Natural killer cell treated with Interleukin-12 subunit alpha and Interleukin-12 subunit beta and Interleukin-15 and Interleukin-18, amount 100 ng/mL, for 72 hours (primary cell): ENCODE measurements at regions not wholly inside any gene's neighbourhood (a gene's known extent, or its start where the extent isn't known, plus 50 kb on each side); places are given as distances from the start of the nearest gene placed in this dataset.
A peak's percentile ranks its signal among the peaks of the same experiment; 100 is the strongest.
"Not testable (repeated sequence)": the region's sequence is repeated elsewhere in the genome, so short reads cannot be mapped to it uniquely, and the experiment has no call there.

Source experiments
- ATAC-seq, 2 donors: fragments of 150-1000 bp; cut with Tn5 transposase in 1 of 2; sonication (Bioruptor Pico), chemical (Tn5 transposase) in 1 of 2; 2 replicates each; pipeline ENCODE4 v1.10.0; 2021
- DNase-seq: peaks from one replicate; pipeline ENCODE4 v3.0.0; 2022; ENCODE audit warnings: low spot score
- H3K27ac Mint-ChIP-seq, 2 donors: 1 replicate in 1 of 2; 2 replicates in 1 of 2; pipeline ENCODE4 v1.8.0; 2022; ENCODE audit warnings: mixed read lengths in 2 of 2, mild to moderate bottlenecking in 1 of 2, moderate library complexity in 1 of 2
- H3K27me3 Mint-ChIP-seq, 2 donors: 1 replicate in 1 of 2; 2 replicates in 1 of 2; pipeline ENCODE4 v1.8.0; 2022; ENCODE audit warnings: mixed read lengths in 2 of 2
- H3K36me3 Mint-ChIP-seq: one replicate; pipeline ENCODE4 v1.8.0; 2022; ENCODE audit warnings: mixed read lengths
- H3K4me1 Mint-ChIP-seq, 2 donors: 1 replicate in 1 of 2; 2 replicates in 1 of 2; pipeline ENCODE4 v1.8.0; 2022; ENCODE audit warnings: low read depth in 2 of 2, mixed read lengths in 2 of 2, mild to moderate bottlenecking in 1 of 2
- H3K4me3 Mint-ChIP-seq: one replicate; pipeline ENCODE4 v1.8.0; 2022; ENCODE audit warnings: mixed read lengths
- H3K9me3 Mint-ChIP-seq: 2 replicates; pipeline ENCODE4 v1.8.0; 2022; ENCODE audit warnings: mixed read lengths

GRCh38 chr22:27108425-27109114 lies 451.2 kb downstream of the MIAT start:
- Mint-ChIP-seq H3K36me3 (no peaks in the 10 kb centered on the region), H3K27ac (no peak overlapping the region), H3K4me1 (peaks cover 8% of the 10 kb centered on the region in 2 donors), H3K9me3 (no peaks in the 10 kb centered on the region), H3K27me3 (peaks cover 21 to 23% of the 10 kb centered on the region in 2 donors), H3K4me3 (no peak overlapping the region)
- no peak for DNase-seq
- ATAC-seq = no peak

DNA sequence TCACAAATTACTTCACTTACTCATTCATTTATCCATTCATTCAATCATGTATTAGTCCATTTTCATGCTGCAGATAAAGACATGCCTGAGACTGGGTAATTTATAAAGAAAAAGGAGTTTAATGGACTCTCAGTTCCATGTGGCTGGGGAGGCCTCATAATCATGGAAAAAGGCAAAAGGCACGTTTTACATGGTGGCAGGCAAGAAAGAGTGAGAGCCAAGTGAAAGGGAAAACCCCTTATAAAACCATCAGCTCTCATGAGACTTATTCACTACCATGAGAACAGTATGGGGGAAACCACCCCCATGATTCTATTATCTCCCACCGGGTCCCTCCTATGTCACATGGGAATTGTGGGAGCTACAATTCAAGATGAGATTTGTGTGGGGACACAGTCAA lies 452.0 kb downstream of the MIAT start:
- not testable (repeated sequence) for H3K4me1 Mint-ChIP-seq, DNase-seq, H3K27ac Mint-ChIP-seq, ATAC-seq, H3K36me3 Mint-ChIP-seq, H3K4me3 Mint-ChIP-seq, H3K9me3 Mint-ChIP-seq
- H3K27me3 Mint-ChIP-seq = peaks cover 22 to 26% of the 10 kb centered on the region in 2 donors

DNA sequence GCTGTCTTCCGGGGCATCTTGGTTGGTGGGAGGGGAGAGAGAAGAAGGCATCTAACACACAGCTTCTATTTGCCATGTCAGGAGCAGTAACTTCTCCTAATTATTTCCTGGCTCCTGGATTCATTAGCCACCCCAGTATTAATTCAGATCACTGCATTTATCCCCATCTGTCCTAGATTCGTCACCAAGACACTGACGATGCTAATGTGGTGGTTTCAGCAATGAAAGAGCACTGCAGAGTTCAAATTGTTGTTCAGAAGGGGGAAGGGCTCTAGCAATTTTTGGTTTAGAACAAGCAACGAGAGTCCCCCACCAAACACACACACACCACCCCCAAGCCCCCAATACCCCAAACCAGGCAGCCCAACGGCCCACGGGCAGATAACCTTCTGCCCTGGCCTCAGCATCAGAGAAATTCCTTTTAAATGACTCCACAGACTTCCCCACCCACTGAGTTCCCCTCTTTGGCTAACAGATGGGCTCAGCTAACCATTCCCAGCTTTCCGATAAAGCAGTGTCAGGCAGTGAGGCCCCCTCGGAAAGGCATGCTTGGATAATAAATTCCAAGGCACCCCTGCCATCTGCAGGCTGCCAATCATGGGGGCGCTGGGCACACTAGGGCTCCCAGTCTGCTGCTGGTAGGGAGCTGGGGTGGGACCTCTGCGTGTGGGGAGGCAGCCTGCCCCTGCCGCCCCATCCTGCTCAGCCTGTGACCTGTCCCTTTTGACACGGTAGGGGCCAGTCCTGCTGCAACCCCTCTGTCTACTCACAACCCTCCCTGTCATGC lies 453.5 kb downstream of the MIAT start:
- no peak for DNase-seq
- Mint-ChIP-seq H3K36me3 (no peaks in the 10 kb centered on the region), H3K27me3 (peaks cover 15 to 18% of the 10 kb centered on the region in 2 donors), H3K27ac (no peak overlapping the region), H3K4me1 (peaks cover 9 to 10% of the 10 kb centered on the region in 2 donors), H3K4me3 (no peak overlapping the region), H3K9me3 (no peaks in the 10 kb centered on the region)
- no peak for ATAC-seq

GRCh38 chr22:27111796-27112672 lies 454.6 kb downstream of the MIAT start:
- Mint-ChIP-seq H3K4me3 (no peak overlapping the region), H3K36me3 (no peaks in the 10 kb centered on the region), H3K4me1 (peaks cover 9 to 10% of the 10 kb centered on the region in 2 donors), H3K9me3 (no peaks in the 10 kb centered on the region), H3K27me3 (peaks cover 19 to 21% of the 10 kb centered on the region in 2 donors), H3K27ac (no peak overlapping the region)
- no peak for DNase-seq
- no peak for ATAC-seq

DNA sequence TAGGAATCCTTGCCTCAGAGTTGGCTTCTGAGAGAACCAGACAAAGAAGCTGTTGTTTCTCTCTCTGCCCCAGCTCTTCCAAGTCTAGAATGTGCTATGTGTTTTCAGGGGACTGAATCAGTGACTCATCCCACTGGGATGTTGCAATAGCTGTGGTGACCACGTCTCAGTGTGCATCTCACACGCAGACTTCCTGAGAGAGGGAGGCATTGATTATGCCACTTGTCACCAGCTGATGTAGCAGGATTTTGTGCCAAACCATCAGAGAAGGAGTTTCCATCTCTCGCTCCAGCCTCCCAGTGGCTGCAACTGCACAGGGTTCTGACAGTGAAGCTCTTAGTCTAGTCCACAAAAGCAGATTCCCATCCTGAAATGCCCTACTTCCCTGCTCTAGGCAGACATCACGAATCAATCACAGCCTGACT lies 455.8 kb downstream of the MIAT start:
- Mint-ChIP-seq H3K4me3 (no peak overlapping the region), H3K27me3 (peaks cover 22 to 27% of the 10 kb centered on the region in 2 donors), H3K9me3 (no peaks in the 10 kb centered on the region), H3K4me1 (peaks cover 9 to 10% of the 10 kb centered on the region in 2 donors), H3K27ac (peak overlapping the region in 1 of 2 donors; percentile 41), H3K36me3 (no peaks in the 10 kb centered on the region)
- DNase-seq (peak; percentile 74), ATAC-seq (peak; percentile 84 to 92)

- Mint-ChIP-seq H3K9me3 (no peaks in the 10 kb centered on the region), H3K27me3 (peaks cover 22 to 31% of the 10 kb centered on the region in 2 donors), H3K27ac (peak overlapping the region in 1 of 2 donors; percentile 41), H3K4me1 (peaks cover 9 to 10% of the 10 kb centered on the region in 2 donors), H3K36me3 (no peaks in the 10 kb centered on the region), H3K4me3 (no peak overlapping the region)
- DNase-seq (no peak), ATAC-seq (no peak)
These were observed 456.3 kb downstream of the MIAT start for GRCh38 chr22:27113641-27114040.

GRCh38 chr22:27114186-27114585 lies 456.8 kb downstream of the MIAT start:
- no peaks in the 10 kb centered on the region for H3K9me3 Mint-ChIP-seq
- H3K36me3 Mint-ChIP-seq = no peaks in the 10 kb centered on the region
- no peak overlapping the region for H3K4me3 Mint-ChIP-seq
- DNase-seq (no peak), ATAC-seq (no peak)
- no peak overlapping the region for H3K27ac Mint-ChIP-seq
- peaks cover 26 to 32% of the 10 kb centered on the region in 2 donors for H3K27me3 Mint-ChIP-seq
- peaks cover 9 to 10% of the 10 kb centered on the region in 2 donors for H3K4me1 Mint-ChIP-seq

DNA sequence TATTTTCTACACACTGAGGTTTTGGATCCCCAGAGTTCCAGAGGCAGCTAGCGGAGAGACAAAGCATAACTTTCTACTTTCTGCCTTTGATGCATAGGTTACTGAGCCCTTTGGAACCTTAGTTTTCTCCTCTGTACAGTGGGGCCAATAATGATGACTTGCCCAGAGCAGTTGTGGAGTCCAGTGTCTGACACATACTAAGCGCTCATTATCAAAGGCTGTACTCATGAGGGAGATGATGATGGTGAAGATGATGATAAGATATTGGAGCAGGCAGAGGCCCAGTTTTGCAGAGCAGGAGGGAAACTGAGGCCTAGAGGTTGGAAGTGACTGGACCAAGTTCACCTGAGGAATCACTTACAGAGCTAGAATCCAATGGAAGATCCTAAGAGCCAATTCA lies 458.0 kb downstream of the MIAT start:
- ATAC-seq (no peak), DNase-seq (no peak)
- H3K9me3 Mint-ChIP-seq = no peaks in the 10 kb centered on the region
- peaks cover 22 to 31% of the 10 kb centered on the region in 2 donors for H3K27me3 Mint-ChIP-seq
- H3K27ac Mint-ChIP-seq = no peak overlapping the region
- H3K4me1 Mint-ChIP-seq = peaks cover 9 to 10% of the 10 kb centered on the region in 2 donors
- no peaks in the 10 kb centered on the region for H3K36me3 Mint-ChIP-seq
- no peak overlapping the region for H3K4me3 Mint-ChIP-seq

- no peak for ATAC-seq
These were observed 458.4 kb downstream of the MIAT start for GRCh38 chr22:27115816-27116256.

DNA sequence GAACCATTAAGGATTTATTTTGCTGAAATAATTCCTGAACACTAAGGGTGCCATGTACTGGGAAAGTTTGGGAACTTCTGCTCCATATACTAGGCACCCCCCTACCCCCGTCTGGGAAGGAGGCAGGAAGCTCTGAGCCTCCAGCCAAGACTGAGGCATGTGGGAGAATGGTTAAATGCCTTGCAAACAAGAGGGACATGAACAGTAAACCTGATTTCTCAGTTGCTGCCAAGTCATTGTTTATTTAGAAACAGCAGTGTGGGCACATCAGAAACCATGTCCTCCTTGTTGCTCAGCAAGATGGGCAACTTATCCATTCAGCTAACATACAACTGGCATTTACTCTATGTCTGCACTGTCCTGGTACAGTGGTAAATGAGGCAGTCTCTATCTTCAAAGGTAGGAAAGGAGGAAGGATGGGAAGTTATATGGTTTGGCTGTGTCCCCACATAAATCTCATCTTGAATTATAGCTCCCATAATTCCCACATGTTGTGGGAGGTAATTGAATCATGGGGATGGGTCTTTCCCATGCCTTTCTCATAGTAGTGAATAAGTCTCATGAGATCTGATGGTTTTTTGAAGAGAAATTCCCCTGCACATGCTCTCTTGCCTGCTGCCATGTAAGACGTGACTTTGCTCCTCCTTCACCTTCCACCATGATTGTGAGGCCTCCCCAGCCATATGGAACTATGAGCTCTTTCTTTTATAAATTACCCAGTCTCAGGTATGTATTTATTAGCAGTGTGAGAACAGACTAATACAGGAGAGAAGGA lies 459.1 kb downstream of the MIAT start:
- DNase-seq (no peak), ATAC-seq (no peak)
- H3K4me1 Mint-ChIP-seq = peaks cover 9 to 10% of the 10 kb centered on the region in 2 donors
- H3K27me3 Mint-ChIP-seq = peaks cover 21 to 36% of the 10 kb centered on the region in 2 donors
- no peaks in the 10 kb centered on the region for H3K9me3 Mint-ChIP-seq
- H3K27ac Mint-ChIP-seq = no peak overlapping the region
- no peak overlapping the region for H3K4me3 Mint-ChIP-seq
- H3K36me3 Mint-ChIP-seq = no peaks in the 10 kb centered on the region

More at GRCh38 chr22:27115816-27116256, 458.4 kb downstream of the MIAT start:
- DNase-seq = no peak
- H3K4me3 Mint-ChIP-seq = no peak overlapping the region
- peaks cover 9 to 10% of the 10 kb centered on the region in 2 donors for H3K4me1 Mint-ChIP-seq
- H3K27ac Mint-ChIP-seq = no peak overlapping the region
- no peaks in the 10 kb centered on the region for H3K36me3 Mint-ChIP-seq
- no peaks in the 10 kb centered on the region for H3K9me3 Mint-ChIP-seq
- H3K27me3 Mint-ChIP-seq = peaks cover 18 to 31% of the 10 kb centered on the region in 2 donors

DNA sequence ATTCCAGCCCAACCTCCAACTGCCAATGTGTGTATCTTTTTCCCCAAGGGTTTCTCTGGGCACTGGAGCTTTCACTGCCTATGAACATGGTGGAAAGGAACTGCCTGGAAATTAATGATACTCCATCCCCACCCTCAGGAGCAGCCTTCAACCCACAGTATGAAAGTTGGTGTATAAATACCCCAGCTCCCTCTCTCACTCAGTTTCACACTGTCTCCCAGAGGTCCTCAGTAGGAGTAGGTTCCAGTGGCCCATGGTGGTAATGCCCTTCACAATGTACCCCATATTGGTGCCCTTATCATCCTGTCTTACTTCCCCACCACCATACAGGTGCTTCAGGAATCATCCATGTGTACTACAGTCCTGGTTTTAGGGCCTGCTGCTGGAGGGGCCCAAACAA lies 462.6 kb downstream of the MIAT start:
- Mint-ChIP-seq H3K27me3 (peaks cover 28 to 38% of the 10 kb centered on the region in 2 donors), H3K27ac (no peak overlapping the region), H3K4me3 (no peak overlapping the region), H3K36me3 (no peaks in the 10 kb centered on the region), H3K4me1 (no peaks in the 10 kb centered on the region), H3K9me3 (no peaks in the 10 kb centered on the region)
- no peak for ATAC-seq
- peak; percentile 16 for DNase-seq

GRCh38 chr22:27122574-27122973 lies 465.2 kb downstream of the MIAT start:
- DNase-seq = no peak

DNA sequence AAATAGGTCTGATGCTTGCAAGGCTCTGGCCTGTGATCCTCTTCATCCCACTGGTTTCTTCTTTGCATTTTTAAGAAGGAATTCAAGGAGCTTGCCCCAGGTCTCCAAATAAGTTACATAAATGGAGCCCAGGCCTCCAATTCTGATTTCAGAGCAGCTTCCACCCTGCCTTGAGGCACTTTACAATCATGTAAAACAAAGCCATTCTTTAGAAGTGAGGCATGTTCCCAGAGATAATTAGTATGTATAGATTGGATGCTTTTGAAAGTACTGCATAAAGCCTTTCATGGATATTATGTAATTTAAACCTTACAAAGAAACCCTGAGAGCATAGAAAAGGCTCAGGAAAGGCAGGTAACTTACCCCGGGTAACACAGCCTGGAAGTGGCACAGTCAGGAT lies 466.5 kb downstream of the MIAT start:
- Mint-ChIP-seq H3K4me3 (no peak overlapping the region), H3K4me1 (no peaks in the 10 kb centered on the region), H3K27ac (no peak overlapping the region), H3K36me3 (no peaks in the 10 kb centered on the region), H3K9me3 (no peaks in the 10 kb centered on the region), H3K27me3 (peaks cover 30 to 41% of the 10 kb centered on the region in 2 donors)
- ATAC-seq = no peak
- DNase-seq = no peak

More at GRCh38 chr22:27122574-27122973, 465.2 kb downstream of the MIAT start:
- H3K27me3 Mint-ChIP-seq = peaks cover 33 to 46% of the 10 kb centered on the region in 2 donors
- no peaks in the 10 kb centered on the region for H3K36me3 Mint-ChIP-seq
- no peaks in the 10 kb centered on the region for H3K4me1 Mint-ChIP-seq
- ATAC-seq = no peak
- no peaks in the 10 kb centered on the region for H3K9me3 Mint-ChIP-seq
- no peak overlapping the region for H3K27ac Mint-ChIP-seq
- no peak overlapping the region for H3K4me3 Mint-ChIP-seq
